ENCODE measurements at regions not wholly inside any gene's neighbourhood (a gene's known extent, or its start where the extent isn't known, plus 50 kb on each side); places are given as distances from the start of the nearest gene placed in this dataset.

DNA sequence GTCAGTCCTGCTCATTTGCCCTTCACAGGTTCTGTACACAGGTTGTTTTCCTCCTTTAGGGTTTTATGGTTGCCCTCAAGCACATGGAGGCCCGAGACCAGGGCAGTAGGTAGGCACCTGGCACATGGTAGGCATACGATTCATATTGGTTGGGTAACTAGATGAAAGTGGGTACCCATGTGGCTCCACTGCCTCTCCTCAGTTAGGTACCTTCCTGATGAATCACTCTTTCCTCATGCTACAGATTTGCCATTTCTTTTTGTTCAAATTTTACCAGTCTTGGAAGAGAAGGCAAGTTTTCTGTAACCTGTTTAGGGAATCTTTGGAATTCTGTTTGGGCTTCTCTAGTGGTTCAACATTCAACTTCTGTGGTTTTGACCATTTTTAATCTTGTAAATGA is 121.3 kb downstream of the FHIP1A start:
- no peak overlapping the region for H3K4me3 ChIP-seq (ENCODE audit: low read length)
- 72% methylated on average over 2 of the region's 2 CpGs for WGBS (ENCODE audit: insufficient coverage)
- Mint-ChIP-seq H3K4me3 (no peak overlapping the region), H3K9me3 (no peaks in the 10 kb centered on the region), H3K27me3 (ENCODE audit: low read depth in 2 of 2) (no peaks in the 10 kb centered on the region), H3K4me1 (no peaks in the 10 kb centered on the region), H3K27ac (no peak overlapping the region), H3K36me3 (no peaks in the 10 kb centered on the region)
- no peak overlapping the region for H3K27ac ChIP-seq (ENCODE audit: low read length)
- intact Hi-C loops (cut with micrococcal nuclease), result no loop called here
- H3K36me3 ChIP-seq (ENCODE audit: control insufficient read depth, insufficient read depth, low read length), result no peaks in the 10 kb centered on the region
- ATAC-seq (no peak), DNase-seq (no peak)
- peaks cover 2% of the 10 kb centered on the region for H3K27me3 ChIP-seq (ENCODE audit: control insufficient read depth, insufficient read depth, low read length)
- TF ChIP-seq, protein P1, sequence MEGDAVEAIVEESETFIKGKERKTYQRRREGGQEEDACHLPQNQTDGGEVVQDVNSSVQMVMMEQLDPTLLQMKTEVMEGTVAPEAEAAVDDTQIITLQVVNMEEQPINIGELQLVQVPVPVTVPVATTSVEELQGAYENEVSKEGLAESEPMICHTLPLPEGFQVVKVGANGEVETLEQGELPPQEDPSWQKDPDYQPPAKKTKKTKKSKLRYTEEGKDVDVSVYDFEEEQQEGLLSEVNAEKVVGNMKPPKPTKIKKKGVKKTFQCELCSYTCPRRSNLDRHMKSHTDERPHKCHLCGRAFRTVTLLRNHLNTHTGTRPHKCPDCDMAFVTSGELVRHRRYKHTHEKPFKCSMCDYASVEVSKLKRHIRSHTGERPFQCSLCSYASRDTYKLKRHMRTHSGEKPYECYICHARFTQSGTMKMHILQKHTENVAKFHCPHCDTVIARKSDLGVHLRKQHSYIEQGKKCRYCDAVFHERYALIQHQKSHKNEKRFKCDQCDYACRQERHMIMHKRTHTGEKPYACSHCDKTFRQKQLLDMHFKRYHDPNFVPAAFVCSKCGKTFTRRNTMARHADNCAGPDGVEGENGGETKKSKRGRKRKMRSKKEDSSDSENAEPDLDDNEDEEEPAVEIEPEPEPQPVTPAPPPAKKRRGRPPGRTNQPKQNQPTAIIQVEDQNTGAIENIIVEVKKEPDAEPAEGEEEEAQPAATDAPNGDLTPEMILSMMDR (IDR thresholded peaks at IDR 0.05), result no peak
- H3K9me3 ChIP-seq (ENCODE audit: control insufficient read depth, insufficient read depth, low read length), result no peaks in the 10 kb centered on the region
- H3K4me1 ChIP-seq (ENCODE audit: control insufficient read depth, insufficient read depth, low read length), result no peaks in the 10 kb centered on the region

DNA sequence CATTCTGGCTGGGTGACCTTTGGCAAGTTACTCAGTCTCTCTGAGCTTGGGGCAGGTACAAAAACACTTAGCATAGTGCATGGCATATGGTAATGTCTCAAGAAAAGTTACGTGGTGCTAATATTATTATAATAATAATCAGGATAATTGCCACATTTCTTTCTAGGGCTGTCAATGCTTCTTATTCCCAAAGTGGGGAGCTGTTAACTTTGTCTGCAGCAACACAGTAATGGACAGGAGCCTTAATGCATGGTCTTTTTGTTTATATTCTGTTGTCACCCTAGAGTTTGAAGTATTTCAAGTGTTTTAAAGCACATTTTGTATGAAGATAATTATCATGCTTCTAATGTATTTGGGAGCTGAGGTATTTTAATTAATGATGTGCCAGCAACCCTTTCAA is 121.8 kb downstream of the FHIP1A start:
- no peak overlapping the region for H3K27ac Mint-ChIP-seq

DNA sequence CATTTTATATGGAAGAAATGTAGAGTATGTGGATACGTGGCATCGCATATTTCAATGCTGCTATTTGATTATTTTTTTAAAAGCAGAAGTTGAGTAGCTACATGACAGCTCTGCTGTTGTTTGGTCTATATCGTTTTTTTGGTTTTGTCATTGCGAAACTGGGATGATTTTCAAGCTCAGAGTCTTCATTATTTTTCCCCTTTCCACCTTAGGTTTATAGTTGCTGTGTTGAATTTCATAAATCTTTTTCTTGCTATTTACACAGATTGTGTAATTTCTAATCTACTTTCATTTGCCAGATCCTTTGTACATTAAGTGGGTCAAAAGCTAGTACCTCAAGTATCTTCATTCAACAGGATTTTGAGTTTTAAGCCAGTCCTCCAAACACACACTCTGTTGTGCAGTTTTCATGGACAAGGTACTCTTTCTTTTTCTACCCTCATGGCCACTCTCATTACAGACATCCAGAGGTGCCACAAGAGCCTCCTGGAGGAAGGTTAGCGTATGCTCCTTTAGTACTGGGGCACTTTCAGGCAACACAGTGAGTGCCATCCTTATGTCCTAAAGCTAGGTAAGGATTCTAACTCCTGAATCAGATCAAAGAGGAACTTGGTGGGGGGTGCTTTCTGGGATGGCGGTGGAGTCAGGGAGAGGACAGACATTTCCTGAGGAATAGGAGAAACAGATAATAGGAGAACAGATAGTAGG is 123.2 kb downstream of the FHIP1A start:
- WGBS (ENCODE audit: insufficient coverage), result 94% methylated on average over 4 of the region's 6 CpGs
- ATAC-seq (no peak), DNase-seq (no peak)
- intact Hi-C loops (cut with micrococcal nuclease), result no loop called here
- Histone ChIP-seq H3K9me3 (ENCODE audit: control insufficient read depth, insufficient read depth, low read length) (no peaks in the 10 kb centered on the region), H3K27me3 (ENCODE audit: control insufficient read depth, insufficient read depth, low read length) (peaks cover 2% of the 10 kb centered on the region), H3K36me3 (ENCODE audit: control insufficient read depth, insufficient read depth, low read length) (no peaks in the 10 kb centered on the region), H3K4me1 (ENCODE audit: control insufficient read depth, insufficient read depth, low read length) (no peaks in the 10 kb centered on the region), H3K4me3 (ENCODE audit: low read length) (no peak overlapping the region), H3K27ac (ENCODE audit: low read length) (no peak overlapping the region)
- no peaks in the 10 kb centered on the region for H3K4me1 Mint-ChIP-seq
- no peaks in the 10 kb centered on the region for H3K36me3 Mint-ChIP-seq
- no peak overlapping the region for H3K27ac Mint-ChIP-seq
- H3K27me3 Mint-ChIP-seq (ENCODE audit: low read depth in 2 of 2), result peaks cover 0 to 11% of the 10 kb centered on the region in 2 donors
- TF ChIP-seq, protein P1 (IDR thresholded peaks at IDR 0.05), result no peak
- H3K9me3 Mint-ChIP-seq, result no peaks in the 10 kb centered on the region
- no peak overlapping the region for H3K4me3 Mint-ChIP-seq

More for the DNA sequence above, 121.8 kb downstream of the FHIP1A start:
- Histone ChIP-seq H3K36me3 (ENCODE audit: control insufficient read depth, insufficient read depth, low read length) (no peaks in the 10 kb centered on the region), H3K4me1 (ENCODE audit: control insufficient read depth, insufficient read depth, low read length) (no peaks in the 10 kb centered on the region), H3K4me3 (ENCODE audit: low read length) (no peak overlapping the region), H3K27ac (ENCODE audit: low read length) (no peak overlapping the region), H3K27me3 (ENCODE audit: control insufficient read depth, insufficient read depth, low read length) (peaks cover 2% of the 10 kb centered on the region), H3K9me3 (ENCODE audit: control insufficient read depth, insufficient read depth, low read length) (no peaks in the 10 kb centered on the region)
- TF ChIP-seq, protein P1 (IDR thresholded peaks at IDR 0.05), result no peak
- DNase-seq, result no peak
- no peak for ATAC-seq
- Mint-ChIP-seq H3K36me3 (no peaks in the 10 kb centered on the region), H3K4me1 (no peaks in the 10 kb centered on the region), H3K4me3 (no peak overlapping the region), H3K27me3 (ENCODE audit: low read depth in 2 of 2) (peaks cover 0 to under 1% of the 10 kb centered on the region in 2 donors), H3K9me3 (no peaks in the 10 kb centered on the region)
- no CpG with 5 or more reads among the region's 1 CpG for WGBS (ENCODE audit: insufficient coverage)
- intact Hi-C loops (cut with micrococcal nuclease), result no loop called here

DNA sequence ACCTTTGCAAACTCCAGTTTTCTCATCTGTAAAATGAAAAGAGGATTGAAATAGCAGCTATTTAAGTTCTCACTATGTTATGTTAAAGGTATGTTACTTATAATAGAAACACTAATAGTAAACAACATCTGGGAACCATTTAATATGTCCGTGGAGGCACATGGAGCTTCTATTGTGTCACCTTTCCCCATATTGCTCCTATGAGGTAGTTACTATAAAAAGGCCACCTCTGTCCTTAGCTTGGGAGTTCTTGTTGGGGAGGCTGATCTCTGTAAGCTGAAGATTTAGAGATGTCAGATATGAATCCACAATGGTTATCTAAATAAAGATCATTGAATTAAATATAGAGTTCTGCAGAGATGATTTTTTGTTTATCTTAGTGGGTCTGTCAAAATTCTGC is 125.2 kb downstream of the FHIP1A start:
- intact Hi-C loops (cut with micrococcal nuclease), result no loop called here

More for the DNA sequence above, 125.2 kb downstream of the FHIP1A start:
- Mint-ChIP-seq H3K4me1 (no peaks in the 10 kb centered on the region), H3K4me3 (no peak overlapping the region), H3K27ac (no peak overlapping the region), H3K36me3 (no peaks in the 10 kb centered on the region), H3K9me3 (no peaks in the 10 kb centered on the region), H3K27me3 (ENCODE audit: low read depth in 2 of 2) (peaks cover 3 to 11% of the 10 kb centered on the region in 2 donors)
- DNase-seq (no peak), ATAC-seq (no peak)
- TF ChIP-seq, protein P1 (IDR thresholded peaks at IDR 0.05), result no peak
- no CpG with 5 or more reads among the region's 1 CpG for WGBS (ENCODE audit: insufficient coverage)
- Histone ChIP-seq H3K27me3 (ENCODE audit: control insufficient read depth, insufficient read depth, low read length) (peaks cover 2% of the 10 kb centered on the region), H3K36me3 (ENCODE audit: control insufficient read depth, insufficient read depth, low read length) (no peaks in the 10 kb centered on the region), H3K4me3 (ENCODE audit: low read length) (no peak overlapping the region), H3K4me1 (ENCODE audit: control insufficient read depth, insufficient read depth, low read length) (no peaks in the 10 kb centered on the region), H3K27ac (ENCODE audit: low read length) (no peak overlapping the region), H3K9me3 (ENCODE audit: control insufficient read depth, insufficient read depth, low read length) (no peaks in the 10 kb centered on the region)

Data from natural killer cell (primary cell).